Sigmoid colon (tissue), 4 donors: ENCODE measurements at regions not wholly inside any gene's neighbourhood (a gene's known extent, or its start where the extent isn't known, plus 50 kb on each side); places are given as distances from the start of the nearest gene placed in this dataset.

Experiments used
- CTCF ChIP-seq, 4 experiments: fragments of 450-650 bp in 3 of 4; fragments of 200-600 bp in 1 of 4; IDR thresholded peaks; one replicate each; pipeline ENCODE4 v1.5.1; 2016 to 2019; ENCODE audit warnings: antibody characterized with exemption in 4 of 4, mild to moderate bottlenecking in 3 of 4, moderate library complexity in 2 of 4
- EP300 ChIP-seq, 4 donors: sonication (generic); formaldehyde crosslinking; IDR thresholded peaks; one replicate each; pipeline ENCODE4 v1.6.1; 2017; ENCODE audit warnings: antibody characterized with exemption in 4 of 4
- POLR2A ChIP-seq, 2 donors: fragments of 450-650 bp; IDR thresholded peaks; one replicate each; pipeline ENCODE4 v1.6.1; 2016; ENCODE audit warnings: antibody characterized with exemption in 2 of 2, mild to moderate bottlenecking in 2 of 2, moderate library complexity in 2 of 2
- POLR2AphosphoS5 ChIP-seq, 4 donors: sonication (generic); formaldehyde crosslinking; IDR thresholded peaks; one replicate each; pipeline ENCODE4 v1.6.1; 2017; ENCODE audit warnings: antibody characterized with exemption in 4 of 4

DNA sequence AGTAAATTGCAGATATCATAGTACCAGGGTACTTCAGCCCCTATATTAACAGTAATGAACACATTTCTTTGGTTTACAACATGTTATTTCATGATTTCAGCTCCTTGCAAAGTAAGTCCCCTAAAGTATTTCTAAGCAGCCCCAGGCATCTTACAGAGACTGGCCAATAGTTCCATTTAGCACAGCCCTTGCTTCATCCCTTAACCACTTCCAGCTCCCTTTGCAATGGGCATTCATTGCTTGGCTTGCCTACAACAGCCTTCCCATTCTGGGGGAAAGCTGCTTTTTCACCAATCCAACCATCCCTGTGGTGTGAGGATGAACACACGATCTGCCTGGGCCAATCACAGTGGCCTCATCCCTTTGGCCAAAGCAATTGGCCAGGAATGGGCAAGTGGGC is 67.2 kb upstream of the XCR1 start:
- TF ChIP-seq CTCF (IDR thresholded peaks at IDR 0.05) (no peak), POLR2A (IDR thresholded peaks at IDR 0.05) (no peak), POLR2AphosphoS5 (IDR thresholded peaks at IDR 0.05) (no peak), EP300 (IDR thresholded peaks at IDR 0.05) (no peak)
